SK-N-SH (cell line): ENCODE measurements at regions not wholly inside any gene's neighbourhood (a gene's known extent, or its start where the extent isn't known, plus 50 kb on each side); places are given as distances from the start of the nearest gene placed in this dataset.

Source experiments
- CTCF ChIA-PET: fragments of 300-600, 350-600 bp; formaldehyde crosslinking; extraction: SDS; loops from one replicate; lab custom pipeline; 2021; lab: Yijun Ruan, JAX
- POLR2A ChIA-PET: fragments of 350-600 bp; sonication (Branson Sonifier 250); formaldehyde crosslinking; extraction: SDS; loops from one replicate; lab custom pipeline; 2020; ENCODE audit warnings: antibody characterized with exemption, inconsistent platforms; lab: Yijun Ruan, JAX
- DNase-seq: peaks from one replicate; pipeline ENCODE4 v3.0.0; 2012
- H2AFZ ChIP-seq: fragments of 200-600 bp; sonication (generic); 2 replicates; pipeline ENCODE4 v1.8.1; 2016; ENCODE audit warnings: antibody characterized with exemption, mild to moderate bottlenecking, low read depth
- H3F3A ChIP-seq: fragments of 200-600 bp; sonication (generic); replicated peaks from 2 replicates; pipeline ENCODE3; 2016; ENCODE audit warnings: antibody characterized with exemption, mild to moderate bottlenecking; ENCODE audit not compliant: insufficient read depth
- H3K27ac ChIP-seq, 2 experiments: fragments of 200-500 bp in 1 of 2; fragments of 200-600 bp in 1 of 2; sonication (Bioruptor generic) in 1 of 2; sonication (generic), shearing (Covaris generic) in 1 of 2; 2 replicates each; pipeline versions ENCODE4 v1.5.1 to v1.6.1; 2014 to 2016; ENCODE audit warnings: low read depth in 2 of 2, inconsistent platforms in 1 of 2, low read length in 1 of 2, mild to moderate bottlenecking in 1 of 2, mixed read lengths in 1 of 2
- H3K27me3 ChIP-seq: fragments of 200-600 bp; sonication (generic), shearing (Covaris generic); 2 replicates; pipeline ENCODE4 v1.6.1; 2016; ENCODE audit warnings: mixed run types; ENCODE audit not compliant: insufficient read depth
- H3K36me3 ChIP-seq, 2 experiments: fragments of 200-500 bp in 1 of 2; fragments of 200-600 bp in 1 of 2; sonication (Bioruptor generic) in 1 of 2; sonication (generic) in 1 of 2; replicated peaks in 1 of 2; 2 replicates each; pipeline versions ENCODE3 to v1.5.1; 2014 to 2016; ENCODE audit warnings: low read length in 1 of 2, mild to moderate bottlenecking in 1 of 2; ENCODE audit not compliant: insufficient read depth in 2 of 2, control insufficient read depth in 1 of 2
- H3K4me1 ChIP-seq, 2 experiments: fragments of 200-500 bp in 1 of 2; fragments of 200-600 bp in 1 of 2; sonication (Bioruptor generic) in 1 of 2; sonication (generic), shearing (Covaris generic) in 1 of 2; 2 replicates each; pipeline versions ENCODE4 v1.5.1 to v1.6.1; 2014 to 2016; ENCODE audit warnings: low read depth in 1 of 2, low read length in 1 of 2, mixed run types in 1 of 2; ENCODE audit not compliant: insufficient read depth in 2 of 2, control insufficient read depth in 1 of 2
- H3K4me2 ChIP-seq: fragments of 200-600 bp; sonication (generic), shearing (Covaris generic); 2 replicates; pipeline ENCODE4 v1.6.1; 2017; ENCODE audit warnings: mixed run types
- H3K4me3 ChIP-seq, 2 experiments: fragments of 200-500 bp in 1 of 2; fragments of 200-600 bp in 1 of 2; sonication (Bioruptor generic) in 1 of 2; sonication (generic), shearing (Covaris generic) in 1 of 2; 2 replicates each; pipeline versions ENCODE4 v1.5.1 to v1.8.1; 2014 to 2016; ENCODE audit warnings: low read depth in 2 of 2, inconsistent platforms in 1 of 2, low read length in 1 of 2, mild to moderate bottlenecking in 1 of 2, mixed read lengths in 1 of 2, moderate library complexity in 1 of 2
- H3K79me2 ChIP-seq: fragments of 200-600 bp; sonication (generic); 2 replicates; pipeline ENCODE4 v1.8.1; 2017; ENCODE audit warnings: mild to moderate bottlenecking; ENCODE audit not compliant: insufficient read depth
- H3K9ac ChIP-seq: fragments of 200-600 bp; sonication (generic); 2 replicates; pipeline ENCODE4 v1.6.1; 2017; ENCODE audit warnings: mixed run types
- H3K9me2 ChIP-seq: fragments of 200-600 bp; sonication (generic); 2 replicates; pipeline ENCODE4 v1.6.1; 2017; ENCODE audit warnings: mixed run types
- H3K9me3 ChIP-seq: fragments of 200-600 bp; sonication (generic); 2 replicates; pipeline ENCODE4 v1.6.1; 2017; ENCODE audit warnings: mixed run types, mild to moderate bottlenecking, moderate library complexity
- H4K20me1 ChIP-seq: fragments of 200-600 bp; sonication (generic); 2 replicates; pipeline ENCODE4 v1.6.1; 2017; ENCODE audit warnings: mild to moderate bottlenecking, mixed run types; ENCODE audit not compliant: insufficient read depth
- ELF1 ChIP-seq: IDR thresholded peaks from 2 replicates; pipeline ENCODE4 v1.4.0; 2012
- EZH2phosphoT487 ChIP-seq: fragments of 200-600 bp; sonication (generic); IDR thresholded peaks from 2 replicates; pipeline ENCODE4 v1.6.1; 2017; ENCODE audit warnings: low read depth, mixed run types, mild to moderate bottlenecking, antibody characterized with exemption, moderate library complexity, borderline replicate concordance
- FOXM1 ChIP-seq: IDR thresholded peaks from 2 replicates; pipeline ENCODE4 v1.4.0; 2012; ENCODE audit warnings: low read depth, mild to moderate bottlenecking
- GABPA ChIP-seq: IDR thresholded peaks from 2 replicates; pipeline ENCODE4 v1.4.0; 2012; ENCODE audit warnings: low read depth, mild to moderate bottlenecking
- MEF2A ChIP-seq: IDR thresholded peaks from 2 replicates; pipeline ENCODE4 v1.4.0; 2012; ENCODE audit warnings: low read depth, borderline replicate concordance
- MXI1 ChIP-seq: IDR thresholded peaks from 2 replicates; pipeline ENCODE4 v1.6.1; 2012; ENCODE audit warnings: mild to moderate bottlenecking, low read depth, low read length, improper control_type of control experiment
- NFIC ChIP-seq: IDR thresholded peaks from 2 replicates; pipeline ENCODE4 v1.4.0; 2012; ENCODE audit warnings: borderline replicate concordance
- NRF1 ChIP-seq: IDR thresholded peaks from 2 replicates; pipeline ENCODE4 v1.6.1; 2012; ENCODE audit warnings: low read depth, mild to moderate bottlenecking, low read length
- POLR2AphosphoS5 ChIP-seq: IDR thresholded peaks from 2 replicates; pipeline ENCODE4 v1.6.1; 2012; ENCODE audit warnings: low read depth, low read length
- RFX5 ChIP-seq: IDR thresholded peaks from 2 replicates; pipeline ENCODE4 v1.6.1; 2012; ENCODE audit warnings: mild to moderate bottlenecking, improper control_type of control experiment, low read length
- SIN3A ChIP-seq: IDR thresholded peaks from 2 replicates; pipeline ENCODE4 v1.6.1; 2012; ENCODE audit warnings: low read depth, mild to moderate bottlenecking, low read length, moderate library complexity, borderline replicate concordance
- SMC3 ChIP-seq: IDR thresholded peaks from 2 replicates; pipeline ENCODE4 v1.6.1; 2012; ENCODE audit warnings: low read depth, low read length, improper control_type of control experiment
- TF ChIP-seq, protein P1 (sequence below): IDR thresholded peaks from 2 replicates; pipeline ENCODE4 v1.4.0; 2012; ENCODE audit warnings: low read depth, borderline replicate concordance
- TF ChIP-seq, protein P2 (sequence below): fragments of 150-350 bp; IDR thresholded peaks from 2 replicates; pipeline ENCODE4 v1.6.1; 2016; ENCODE audit warnings: mild to moderate bottlenecking, low read depth, low read length
- TF ChIP-seq, protein P3 (sequence below): IDR thresholded peaks from 2 replicates; pipeline ENCODE4 v1.4.0; 2012; ENCODE audit warnings: low read depth
- TF ChIP-seq, protein P4 (sequence below): fragments of 200-600 bp; sonication (generic); IDR thresholded peaks from 2 replicates; pipeline ENCODE4 v1.6.1; 2017; ENCODE audit warnings: antibody characterized with exemption, mild to moderate bottlenecking, moderate library complexity
- TF ChIP-seq, protein P5 (sequence below): IDR thresholded peaks from 2 replicates; pipeline ENCODE4; 2012

DNA sequence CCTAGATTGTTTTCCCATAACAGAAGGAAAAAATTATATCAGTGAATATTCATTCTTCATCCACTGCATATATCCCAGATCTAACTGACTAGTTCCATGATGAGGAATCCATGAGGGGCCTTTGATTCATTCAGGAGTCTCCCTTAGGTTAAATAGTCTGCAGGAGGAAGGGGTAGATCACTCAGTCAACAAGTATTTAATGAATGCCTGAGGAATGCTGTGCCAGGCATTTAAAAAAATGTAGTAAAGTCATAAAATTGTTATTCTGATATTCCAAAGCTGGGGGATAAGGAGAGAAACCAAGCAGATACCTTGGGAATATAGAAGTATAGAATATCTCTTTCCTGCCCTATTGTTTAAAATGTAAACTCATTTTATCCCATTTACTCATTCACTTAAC is 216.2 kb upstream of the CAND1 start:
- TF ChIP-seq, protein P1, sequence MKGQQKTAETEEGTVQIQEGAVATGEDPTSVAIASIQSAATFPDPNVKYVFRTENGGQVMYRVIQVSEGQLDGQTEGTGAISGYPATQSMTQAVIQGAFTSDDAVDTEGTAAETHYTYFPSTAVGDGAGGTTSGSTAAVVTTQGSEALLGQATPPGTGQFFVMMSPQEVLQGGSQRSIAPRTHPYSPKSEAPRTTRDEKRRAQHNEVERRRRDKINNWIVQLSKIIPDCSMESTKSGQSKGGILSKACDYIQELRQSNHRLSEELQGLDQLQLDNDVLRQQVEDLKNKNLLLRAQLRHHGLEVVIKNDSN: no peak
- TF ChIP-seq SIN3A (no peak), EZH2phosphoT487 (no peak)
- TF ChIP-seq, all 33 proteins: peak for 0
- no peak overlapping the region for H2AFZ ChIP-seq
- no peak overlapping the region for H3K27ac ChIP-seq
- CTCF ChIA-PET: no interaction called here
- H3K4me3 ChIP-seq: no peak overlapping the region
- no peak overlapping the region for H3K9ac ChIP-seq
- no peaks in the 10 kb centered on the region for H3K4me1 ChIP-seq
- H3K79me2 ChIP-seq: no peaks in the 10 kb centered on the region
- no peaks in the 10 kb centered on the region for H3F3A ChIP-seq
- DNase-seq: no peak
- no peaks in the 10 kb centered on the region for H3K27me3 ChIP-seq
- POLR2A ChIA-PET: no interaction called here
- H3K9me3 ChIP-seq: no peaks in the 10 kb centered on the region
- no peaks in the 10 kb centered on the region for H3K9me2 ChIP-seq
- H4K20me1 ChIP-seq: no peaks in the 10 kb centered on the region
- H3K36me3 ChIP-seq: no peaks in the 10 kb centered on the region
- no peak overlapping the region for H3K4me2 ChIP-seq

DNA sequence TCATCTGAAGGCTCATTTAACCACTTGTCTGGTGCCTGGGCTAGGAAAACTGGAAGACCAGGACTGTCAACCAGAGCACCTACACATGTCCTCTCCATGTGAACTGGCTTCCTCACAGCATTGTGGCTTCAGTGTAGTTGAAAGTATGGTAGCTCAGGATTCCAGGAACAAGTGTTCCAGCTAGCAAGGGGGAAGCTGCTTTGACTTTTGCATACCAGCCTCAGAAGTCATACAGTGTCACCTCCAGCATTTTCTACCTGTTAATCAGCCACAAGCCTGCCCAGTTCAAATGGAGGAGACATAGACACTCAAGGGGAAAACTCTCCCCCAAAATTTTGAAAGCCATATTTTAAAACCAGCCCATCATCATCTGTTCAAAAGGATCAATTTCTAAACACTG is 212.8 kb upstream of the CAND1 start:
- no peaks in the 10 kb centered on the region for H3K9me2 ChIP-seq
- no peaks in the 10 kb centered on the region for H3K36me3 ChIP-seq
- no peaks in the 10 kb centered on the region for H3F3A ChIP-seq
- CTCF ChIA-PET: interaction anchor here (1.6 kb wide), 1 partner anchor 23 kb away, joined by 3 read pairs; no protein-coding TSS in a partner anchor
- POLR2A ChIA-PET: no interaction called here
- no peaks in the 10 kb centered on the region for H3K9me3 ChIP-seq
- TF ChIP-seq, protein P2, sequence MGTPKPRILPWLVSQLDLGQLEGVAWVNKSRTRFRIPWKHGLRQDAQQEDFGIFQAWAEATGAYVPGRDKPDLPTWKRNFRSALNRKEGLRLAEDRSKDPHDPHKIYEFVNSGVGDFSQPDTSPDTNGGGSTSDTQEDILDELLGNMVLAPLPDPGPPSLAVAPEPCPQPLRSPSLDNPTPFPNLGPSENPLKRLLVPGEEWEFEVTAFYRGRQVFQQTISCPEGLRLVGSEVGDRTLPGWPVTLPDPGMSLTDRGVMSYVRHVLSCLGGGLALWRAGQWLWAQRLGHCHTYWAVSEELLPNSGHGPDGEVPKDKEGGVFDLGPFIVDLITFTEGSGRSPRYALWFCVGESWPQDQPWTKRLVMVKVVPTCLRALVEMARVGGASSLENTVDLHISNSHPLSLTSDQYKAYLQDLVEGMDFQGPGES: no peak
- TF ChIP-seq RFX5 (no peak), SIN3A (no peak), MEF2A (no peak), ELF1 (no peak), POLR2AphosphoS5 (no peak), FOXM1 (no peak), NRF1 (no peak), SMC3 (no peak), GABPA (no peak), MXI1 (no peak), NFIC (no peak)
- TF ChIP-seq, protein P3, sequence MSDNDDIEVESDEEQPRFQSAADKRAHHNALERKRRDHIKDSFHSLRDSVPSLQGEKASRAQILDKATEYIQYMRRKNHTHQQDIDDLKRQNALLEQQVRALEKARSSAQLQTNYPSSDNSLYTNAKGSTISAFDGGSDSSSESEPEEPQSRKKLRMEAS: no peak
- TF ChIP-seq, protein P4, sequence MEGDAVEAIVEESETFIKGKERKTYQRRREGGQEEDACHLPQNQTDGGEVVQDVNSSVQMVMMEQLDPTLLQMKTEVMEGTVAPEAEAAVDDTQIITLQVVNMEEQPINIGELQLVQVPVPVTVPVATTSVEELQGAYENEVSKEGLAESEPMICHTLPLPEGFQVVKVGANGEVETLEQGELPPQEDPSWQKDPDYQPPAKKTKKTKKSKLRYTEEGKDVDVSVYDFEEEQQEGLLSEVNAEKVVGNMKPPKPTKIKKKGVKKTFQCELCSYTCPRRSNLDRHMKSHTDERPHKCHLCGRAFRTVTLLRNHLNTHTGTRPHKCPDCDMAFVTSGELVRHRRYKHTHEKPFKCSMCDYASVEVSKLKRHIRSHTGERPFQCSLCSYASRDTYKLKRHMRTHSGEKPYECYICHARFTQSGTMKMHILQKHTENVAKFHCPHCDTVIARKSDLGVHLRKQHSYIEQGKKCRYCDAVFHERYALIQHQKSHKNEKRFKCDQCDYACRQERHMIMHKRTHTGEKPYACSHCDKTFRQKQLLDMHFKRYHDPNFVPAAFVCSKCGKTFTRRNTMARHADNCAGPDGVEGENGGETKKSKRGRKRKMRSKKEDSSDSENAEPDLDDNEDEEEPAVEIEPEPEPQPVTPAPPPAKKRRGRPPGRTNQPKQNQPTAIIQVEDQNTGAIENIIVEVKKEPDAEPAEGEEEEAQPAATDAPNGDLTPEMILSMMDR: no peak
- TF ChIP-seq, protein P5, sequence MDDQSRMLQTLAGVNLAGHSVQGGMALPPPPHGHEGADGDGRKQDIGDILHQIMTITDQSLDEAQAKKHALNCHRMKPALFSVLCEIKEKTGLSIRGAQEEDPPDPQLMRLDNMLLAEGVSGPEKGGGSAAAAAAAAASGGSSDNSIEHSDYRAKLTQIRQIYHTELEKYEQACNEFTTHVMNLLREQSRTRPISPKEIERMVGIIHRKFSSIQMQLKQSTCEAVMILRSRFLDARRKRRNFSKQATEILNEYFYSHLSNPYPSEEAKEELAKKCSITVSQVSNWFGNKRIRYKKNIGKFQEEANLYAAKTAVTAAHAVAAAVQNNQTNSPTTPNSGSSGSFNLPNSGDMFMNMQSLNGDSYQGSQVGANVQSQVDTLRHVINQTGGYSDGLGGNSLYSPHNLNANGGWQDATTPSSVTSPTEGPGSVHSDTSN: no peak
- TF ChIP-seq, all 33 proteins: peak for 0
- no peaks in the 10 kb centered on the region for H3K79me2 ChIP-seq
- no peak overlapping the region for H2AFZ ChIP-seq
- no peak for DNase-seq
- no peaks in the 10 kb centered on the region; the same call in 1 of the 2 replicates for H3K27me3 ChIP-seq
- H3K27ac ChIP-seq: no peak overlapping the region
- no peaks in the 10 kb centered on the region for H4K20me1 ChIP-seq
- H3K4me2 ChIP-seq: no peak overlapping the region
- no peaks in the 10 kb centered on the region for H3K4me1 ChIP-seq
- no peak overlapping the region for H3K9ac ChIP-seq
- no peak overlapping the region for H3K4me3 ChIP-seq
